ENCODE measurements at regions not wholly inside any gene's neighbourhood (a gene's known extent, or its start where the extent isn't known, plus 50 kb on each side); places are given as distances from the start of the nearest gene placed in this dataset.

DNA sequence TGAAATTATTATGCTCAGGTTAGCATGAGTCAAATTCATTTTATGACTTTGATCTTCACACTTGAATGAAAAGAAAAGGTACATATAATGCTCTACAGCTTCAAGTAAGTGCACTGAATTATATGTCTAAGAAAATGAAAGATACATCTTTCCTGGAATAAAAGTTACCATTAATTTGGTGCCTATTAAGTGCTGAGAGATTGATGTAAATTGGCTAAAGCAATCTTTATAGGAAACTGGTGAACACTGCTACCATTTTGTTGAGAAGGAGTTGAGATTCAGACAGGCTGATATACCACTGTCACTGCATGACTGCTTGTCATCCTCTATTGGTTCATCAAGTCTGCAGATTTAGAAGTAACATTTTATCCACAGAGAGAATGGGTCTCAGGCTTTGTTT, 416.8 kb upstream of the SPRY2 start:
- DNase-seq (ENCODE audit: low spot score), result no peak
- H3K9me2 ChIP-seq (ENCODE audit: insufficient read depth, low read length), result no peaks in the 10 kb centered on the region
- H3K27ac ChIP-seq (ENCODE audit: low read depth, low read length, poor library complexity, severe bottlenecking), result no peak overlapping the region
- no peak overlapping the region for H2AFZ ChIP-seq (ENCODE audit: low read length)
- intact Hi-C loops (cut with micrococcal nuclease; ENCODE audit: unreplicated experiment), result no loop called here
- H3K9me3 ChIP-seq (ENCODE audit: low read length), result no peaks in the 10 kb centered on the region
- ChIA-PET POLR2A (no interaction called here), CTCF (ENCODE audit: unreplicated experiment) (no interaction called here)
- H3K4me2 ChIP-seq (ENCODE audit: low read length), result no peak overlapping the region
- H3K4me3 ChIP-seq (ENCODE audit: low read depth, low read length, poor library complexity, severe bottlenecking), result no peak overlapping the region
- no peak for TF ChIP-seq EZH2phosphoT487 (IDR thresholded peaks at IDR 0.05; ENCODE audit: borderline replicate concordance, low read depth, low read length)
- no peak for TF ChIP-seq CTCF (conservative IDR thresholded peaks at IDR 0.05; ENCODE audit: low read length)
- BruUV-seq (replicated peaks), result no TSS peak
- no peaks in the 10 kb centered on the region for H3K4me1 ChIP-seq (ENCODE audit: insufficient read depth, low read length, poor library complexity, severe bottlenecking)
- no peaks in the 10 kb centered on the region for H3K36me3 ChIP-seq (ENCODE audit: insufficient read depth, low read length)
- H3K79me2 ChIP-seq (ENCODE audit: insufficient read depth, low read depth, low read length), result no peaks in the 10 kb centered on the region
- H4K20me1 ChIP-seq (ENCODE audit: insufficient read depth, low read length), result no peaks in the 10 kb centered on the region

DNA sequence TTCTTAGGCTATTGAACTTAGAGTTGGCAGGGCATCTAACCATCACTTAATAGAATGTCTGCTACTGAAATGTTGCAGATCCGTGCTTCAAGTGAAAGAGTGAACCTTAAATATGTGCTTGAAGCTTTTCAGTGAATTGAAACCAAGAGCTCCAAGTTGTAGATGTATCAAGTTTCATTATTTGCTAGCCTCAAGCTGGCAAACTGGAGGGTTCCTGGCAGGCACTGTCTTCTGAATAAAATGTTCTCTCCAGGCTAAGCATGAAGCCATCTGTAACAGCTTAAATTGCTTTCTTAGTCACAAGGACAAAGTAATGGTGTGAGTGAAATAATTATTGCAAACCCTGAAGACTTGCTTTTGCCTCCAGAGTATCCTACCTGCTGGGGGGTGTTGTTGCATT, 415.0 kb upstream of the SPRY2 start:
- TF ChIP-seq EZH2phosphoT487 (IDR thresholded peaks at IDR 0.05; ENCODE audit: borderline replicate concordance, low read depth, low read length), result no peak
- no peak for TF ChIP-seq CTCF (conservative IDR thresholded peaks at IDR 0.05; ENCODE audit: low read length)
- no peak for DNase-seq (ENCODE audit: low spot score)
- Histone ChIP-seq H3K9me3 (ENCODE audit: low read length) (no peaks in the 10 kb centered on the region), H2AFZ (ENCODE audit: low read length) (no peak overlapping the region), H4K20me1 (ENCODE audit: insufficient read depth, low read length) (no peaks in the 10 kb centered on the region), H3K9me2 (ENCODE audit: insufficient read depth, low read length) (no peaks in the 10 kb centered on the region), H3K4me2 (ENCODE audit: low read length) (no peak overlapping the region), H3K79me2 (ENCODE audit: insufficient read depth, low read depth, low read length) (no peaks in the 10 kb centered on the region), H3K36me3 (ENCODE audit: insufficient read depth, low read length) (no peaks in the 10 kb centered on the region), H3K27ac (ENCODE audit: low read depth, low read length, poor library complexity, severe bottlenecking) (no peak overlapping the region), H3K4me3 (ENCODE audit: low read depth, low read length, poor library complexity, severe bottlenecking) (no peak overlapping the region), H3K4me1 (ENCODE audit: insufficient read depth, low read length, poor library complexity, severe bottlenecking) (no peaks in the 10 kb centered on the region)
- POLR2A ChIA-PET, result no interaction called here
- intact Hi-C loops (cut with micrococcal nuclease; ENCODE audit: unreplicated experiment), result no loop called here
- CTCF ChIA-PET (ENCODE audit: unreplicated experiment), result no interaction called here
- BruUV-seq (replicated peaks), result no TSS peak

GRCh38 chr13:80754441-80754840, 413.5 kb upstream of the SPRY2 start:
- H3K4me3 ChIP-seq (ENCODE audit: low read depth, low read length, poor library complexity, severe bottlenecking), result no peak overlapping the region
- H3K9me2 ChIP-seq (ENCODE audit: insufficient read depth, low read length), result no peaks in the 10 kb centered on the region
- no peaks in the 10 kb centered on the region for H3K4me1 ChIP-seq (ENCODE audit: insufficient read depth, low read length, poor library complexity, severe bottlenecking)
- intact Hi-C loops (cut with micrococcal nuclease; ENCODE audit: unreplicated experiment), result no loop called here
- H3K4me2 ChIP-seq (ENCODE audit: low read length), result no peak overlapping the region
- no TSS peak for BruUV-seq (replicated peaks)
- no peaks in the 10 kb centered on the region for H3K9me3 ChIP-seq (ENCODE audit: low read length)
- no peak for TF ChIP-seq CTCF (conservative IDR thresholded peaks at IDR 0.05; ENCODE audit: low read length)
- no peak for TF ChIP-seq EZH2phosphoT487 (IDR thresholded peaks at IDR 0.05; ENCODE audit: borderline replicate concordance, low read depth, low read length)
- no peak for DNase-seq (ENCODE audit: low spot score)
- no peaks in the 10 kb centered on the region for H4K20me1 ChIP-seq (ENCODE audit: insufficient read depth, low read length)
- H3K79me2 ChIP-seq (ENCODE audit: insufficient read depth, low read depth, low read length), result no peaks in the 10 kb centered on the region
- no peak overlapping the region for H3K27ac ChIP-seq (ENCODE audit: low read depth, low read length, poor library complexity, severe bottlenecking)
- CTCF ChIA-PET (ENCODE audit: unreplicated experiment), result no interaction called here
- H3K36me3 ChIP-seq (ENCODE audit: insufficient read depth, low read length), result no peaks in the 10 kb centered on the region
- no peak overlapping the region for H2AFZ ChIP-seq (ENCODE audit: low read length)
- POLR2A ChIA-PET, result no interaction called here
